ENCODE measurements at regions not wholly inside any gene's neighbourhood (a gene's known extent, or its start where the extent isn't known, plus 50 kb on each side); places are given as distances from the start of the nearest gene placed in this dataset.
"Not testable (repeated sequence)": the region's sequence is repeated elsewhere in the genome, so short reads cannot be mapped to it uniquely, and the experiment has no call there.

GRCh38 chr2:15820927-15821326 is 119.4 kb upstream of the MYCN start:
- no peak for DNase-seq (ENCODE audit: low spot score)
- no peak for TF ChIP-seq CTCF (IDR thresholded peaks at IDR 0.05; ENCODE audit: extremely low read depth, missing control alignments)

GRCh38 chr2:15822151-15823044 is 118.0 kb upstream of the MYCN start:
- no peak for DNase-seq (ENCODE audit: low spot score)
- no peak for TF ChIP-seq CTCF (IDR thresholded peaks at IDR 0.05; ENCODE audit: extremely low read depth, missing control alignments)

GRCh38 chr2:15823459-15824396 is 116.6 kb upstream of the MYCN start:
- DNase-seq (ENCODE audit: low spot score), result no peak
- TF ChIP-seq CTCF (IDR thresholded peaks at IDR 0.05; ENCODE audit: extremely low read depth, missing control alignments), result no peak

- DNase-seq (ENCODE audit: low spot score), result not testable (repeated sequence)
These were observed 115.9 kb upstream of the MYCN start for GRCh38 chr2:15824467-15824866.

- DNase-seq (ENCODE audit: low spot score), result no peak
- TF ChIP-seq CTCF (IDR thresholded peaks at IDR 0.05; ENCODE audit: extremely low read depth, missing control alignments), result no peak
These were observed 114.9 kb upstream of the MYCN start for GRCh38 chr2:15825276-15825980.

- DNase-seq (ENCODE audit: low spot score), result no peak
- no peak for TF ChIP-seq CTCF (IDR thresholded peaks at IDR 0.05; ENCODE audit: extremely low read depth, missing control alignments)
These were observed 114.1 kb upstream of the MYCN start for GRCh38 chr2:15826273-15826717.

- DNase-seq (ENCODE audit: low spot score), result no peak
- TF ChIP-seq CTCF (IDR thresholded peaks at IDR 0.05; ENCODE audit: extremely low read depth, missing control alignments), result no peak
These were observed 113.3 kb upstream of the MYCN start for GRCh38 chr2:15827001-15827400.
